ENCODE measurements at regions not wholly inside any gene's neighbourhood (a gene's known extent, or its start where the extent isn't known, plus 50 kb on each side); places are given as distances from the start of the nearest gene placed in this dataset.

DNA sequence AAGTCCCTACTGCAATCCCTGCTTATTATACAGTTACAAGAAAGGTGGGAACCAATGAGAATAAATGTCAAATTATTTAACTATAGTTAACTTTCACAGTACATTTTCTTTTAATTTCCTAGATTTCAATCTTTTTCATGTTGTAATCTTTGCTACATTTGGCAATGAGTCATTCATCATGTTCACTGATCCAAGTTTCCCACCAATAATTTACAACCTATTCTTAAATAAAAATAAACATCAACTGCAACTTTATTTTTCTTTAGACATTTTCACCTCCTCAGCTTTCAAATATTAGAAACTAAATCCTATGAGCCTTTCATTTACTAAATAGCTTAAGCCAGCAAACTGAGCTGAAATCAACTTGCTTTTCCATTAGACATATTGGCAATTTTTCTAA is 541.3 kb upstream of the BTBD3 start:
- no peak for DNase-seq

DNA sequence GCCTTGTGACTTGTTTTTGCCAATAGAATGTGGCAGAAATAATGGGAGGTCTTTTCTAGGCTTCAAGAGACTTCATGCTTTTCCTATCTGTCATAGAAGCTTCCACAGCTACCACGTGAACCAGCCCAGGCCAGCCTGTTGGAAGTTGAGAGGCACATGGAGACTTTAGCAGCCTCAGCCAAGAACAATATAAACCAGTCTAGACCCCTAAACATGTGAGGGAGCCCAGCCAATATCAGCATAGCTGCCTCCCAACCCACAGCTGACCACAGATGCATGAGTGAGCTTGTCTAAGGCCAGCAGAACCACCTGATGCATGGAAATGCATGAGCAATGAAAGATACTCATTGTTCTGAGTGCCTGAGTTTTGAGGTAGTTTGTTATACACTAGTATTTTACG is 540.7 kb upstream of the BTBD3 start:
- no peak for DNase-seq

DNA sequence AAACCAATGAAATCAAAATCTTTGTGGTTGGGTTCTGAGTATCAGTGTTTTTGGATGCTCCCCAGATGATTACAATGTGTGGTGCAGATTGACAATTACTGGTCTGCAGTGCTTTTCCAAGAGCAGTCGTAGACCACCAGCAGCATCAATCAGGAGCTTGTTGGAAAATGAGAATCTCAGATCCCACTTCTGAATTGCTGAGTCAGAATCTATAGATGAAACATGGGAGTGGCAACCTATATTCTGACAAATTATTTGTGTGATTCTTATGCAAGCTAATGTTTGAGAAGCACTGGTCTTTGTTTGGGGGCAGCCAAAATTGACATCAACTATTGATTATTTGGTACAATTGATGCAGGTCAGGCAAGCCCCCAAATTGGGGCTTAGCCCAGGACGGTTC is 539.9 kb upstream of the BTBD3 start:
- DNase-seq = no peak

DNA sequence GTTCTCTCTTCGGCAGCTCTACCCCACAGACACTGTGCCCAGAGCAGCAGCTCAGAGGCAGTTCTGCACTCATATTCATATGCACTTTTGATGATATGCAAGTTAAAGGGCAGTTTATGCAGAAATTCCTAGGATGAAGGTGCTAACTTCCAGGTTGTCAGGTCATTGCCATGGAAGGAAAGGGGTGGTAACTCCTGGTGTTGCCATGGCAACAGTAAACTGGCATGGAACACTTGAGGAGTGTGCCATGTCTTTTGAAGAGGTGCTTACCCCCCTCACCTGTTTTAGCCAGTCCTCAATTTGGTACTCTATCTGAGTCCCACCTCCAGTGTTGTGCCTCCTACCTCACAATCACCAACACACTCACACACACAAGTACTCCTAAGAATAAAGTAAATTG is 539.4 kb upstream of the BTBD3 start:
- no peak for DNase-seq

DNA sequence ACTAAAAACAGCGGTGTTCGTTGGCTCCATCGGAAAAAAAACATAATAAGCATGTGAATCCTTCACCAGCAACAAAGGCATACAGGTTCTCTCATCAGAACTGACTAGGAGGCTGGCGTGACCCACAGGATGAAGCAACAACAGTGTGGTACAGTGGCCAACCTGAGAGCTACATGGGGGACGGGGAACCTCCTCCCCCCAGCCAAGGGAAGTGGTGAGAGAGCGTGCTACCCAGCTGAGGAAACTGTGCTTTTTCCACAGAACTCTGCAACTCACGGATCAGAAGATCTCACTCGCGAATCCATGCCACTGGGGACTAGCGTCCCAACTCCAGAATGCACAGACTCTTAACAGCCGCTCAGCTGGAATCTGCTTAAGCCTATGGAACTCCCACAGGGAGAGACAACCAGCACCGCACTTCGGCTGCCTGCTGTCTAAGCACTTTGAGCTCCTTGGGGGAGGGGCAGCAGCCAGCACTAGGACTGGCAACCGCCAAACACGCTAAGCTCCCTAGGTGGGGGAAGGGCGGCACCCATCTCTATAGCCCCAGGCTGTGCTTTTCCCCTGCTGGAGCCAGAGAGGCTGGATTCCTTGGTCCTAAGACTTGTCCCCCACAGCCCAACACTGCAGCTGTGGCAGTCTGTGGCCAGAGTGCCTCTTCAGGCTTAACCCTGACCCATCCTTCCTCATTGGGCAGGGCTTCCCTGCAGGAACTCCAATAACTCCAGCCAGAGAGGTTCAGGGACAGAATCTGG is 538.3 kb upstream of the BTBD3 start:
- DNase-seq = no peak

DNA sequence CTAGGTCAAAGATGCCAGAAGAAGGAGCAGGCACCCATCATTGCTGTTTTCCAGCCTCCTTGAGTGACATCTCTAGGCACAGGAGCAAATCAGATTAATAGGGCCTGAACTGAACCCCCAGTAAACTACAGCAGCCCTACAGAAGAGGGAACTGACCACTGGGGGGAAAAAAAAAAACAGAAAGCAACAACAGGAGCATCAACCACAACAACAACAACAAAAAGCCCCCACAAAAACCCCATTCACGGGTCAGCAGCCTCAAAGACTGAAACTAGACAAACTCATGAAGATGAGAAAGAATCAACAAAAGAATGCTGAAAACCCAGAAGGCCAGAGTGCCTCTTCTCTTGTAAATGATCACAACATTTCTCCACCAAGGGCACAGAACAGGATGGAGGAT is 537.4 kb upstream of the BTBD3 start:
- no peak for DNase-seq

DNA sequence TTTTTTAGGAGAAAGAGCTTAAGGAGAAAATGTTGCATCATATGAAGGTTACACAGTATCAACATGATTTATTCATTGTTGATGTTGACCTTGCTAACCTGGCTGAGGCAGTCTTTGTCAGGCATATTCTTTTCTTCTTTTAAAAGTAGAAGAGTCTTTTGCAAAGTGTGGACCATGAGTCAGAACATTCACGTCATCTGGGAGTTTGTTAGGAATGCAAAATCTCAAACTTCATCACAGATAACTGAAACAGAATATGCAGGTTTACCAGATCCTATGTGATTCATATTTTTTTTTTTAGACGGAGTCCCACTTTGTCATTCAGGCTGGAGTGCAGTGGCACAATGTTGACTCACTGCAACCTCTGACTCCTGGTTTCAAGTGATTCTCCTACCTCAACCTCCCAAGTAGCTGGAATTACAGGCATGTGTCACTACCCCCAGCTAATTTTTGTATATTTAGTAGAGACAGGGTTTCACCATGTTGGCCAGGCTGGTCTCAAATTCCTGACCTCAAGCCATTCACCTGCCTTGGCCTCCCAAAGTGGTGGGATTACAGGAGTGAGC is 530.4 kb upstream of the BTBD3 start:
- DNase-seq = no peak

DNA sequence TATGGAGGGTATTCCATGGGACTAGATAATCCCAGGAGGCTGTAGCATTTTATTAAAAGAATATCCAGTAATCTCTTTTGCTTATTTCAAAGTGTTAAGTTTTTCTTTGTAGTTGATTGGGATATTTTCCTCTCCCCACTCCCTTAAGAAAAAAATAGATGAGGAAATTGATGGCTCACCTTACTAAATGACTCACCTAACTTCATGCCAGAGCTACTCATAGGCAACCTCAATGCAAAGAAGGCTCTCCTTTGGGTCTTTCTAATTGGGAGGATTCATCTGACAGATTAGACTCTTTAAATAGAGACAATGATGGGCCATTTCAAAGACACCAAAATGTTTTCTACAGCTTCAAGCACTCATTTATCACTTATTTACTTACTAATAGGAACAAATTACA is 528.5 kb upstream of the BTBD3 start:
- DNase-seq = no peak

DNA sequence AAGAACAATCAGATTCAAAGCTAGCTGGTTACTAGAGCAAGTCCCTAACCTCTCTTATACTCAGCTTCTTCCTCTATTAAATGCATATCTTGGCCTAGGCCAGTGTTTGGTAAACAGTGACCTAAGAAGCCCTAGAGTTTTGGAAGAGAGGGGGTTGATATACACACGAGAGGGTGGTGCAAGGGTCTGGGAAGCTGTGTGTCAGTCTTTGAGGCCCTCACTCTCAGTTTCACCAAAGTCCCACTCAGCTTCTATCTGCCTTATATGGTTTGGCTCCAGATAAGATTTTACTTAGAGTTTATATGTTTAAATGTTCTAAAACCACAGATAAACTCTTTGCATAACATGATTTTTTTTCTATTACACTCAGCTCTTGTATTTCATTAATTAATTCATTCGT is 526.1 kb upstream of the BTBD3 start:
- DNase-seq = no peak

DNA sequence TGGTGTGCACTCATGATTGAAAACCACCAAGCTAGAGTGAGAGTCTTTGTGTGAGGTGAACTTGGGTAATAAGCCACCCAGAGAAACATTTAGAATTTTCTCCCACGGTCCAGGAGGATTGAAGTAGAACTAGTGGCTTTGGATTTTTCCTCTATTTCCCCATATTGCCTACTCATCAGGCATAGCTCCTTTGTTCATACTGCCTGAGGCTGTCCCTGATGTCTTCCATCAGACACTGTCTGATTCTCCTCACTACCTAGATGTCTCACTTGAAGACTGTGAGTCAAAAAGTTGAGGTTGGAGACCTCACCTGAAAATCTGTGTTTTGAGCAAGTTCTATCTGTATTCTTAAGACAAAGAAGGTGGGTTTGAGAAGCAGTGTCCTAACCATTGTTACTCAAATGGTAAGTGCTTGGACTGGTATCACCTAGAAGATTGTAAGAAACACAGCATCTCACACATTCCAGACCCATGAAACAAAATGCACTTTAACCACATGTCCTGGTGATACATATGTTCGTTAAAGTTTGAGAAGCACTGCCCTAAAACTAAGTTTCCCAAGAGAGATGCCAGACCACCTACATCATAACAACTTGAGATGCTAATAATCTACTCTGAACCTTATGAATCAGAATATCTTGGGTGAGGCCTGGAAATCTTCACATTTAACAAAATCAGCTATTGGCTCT is 523.4 kb upstream of the BTBD3 start:
- no peak for DNase-seq

DNA sequence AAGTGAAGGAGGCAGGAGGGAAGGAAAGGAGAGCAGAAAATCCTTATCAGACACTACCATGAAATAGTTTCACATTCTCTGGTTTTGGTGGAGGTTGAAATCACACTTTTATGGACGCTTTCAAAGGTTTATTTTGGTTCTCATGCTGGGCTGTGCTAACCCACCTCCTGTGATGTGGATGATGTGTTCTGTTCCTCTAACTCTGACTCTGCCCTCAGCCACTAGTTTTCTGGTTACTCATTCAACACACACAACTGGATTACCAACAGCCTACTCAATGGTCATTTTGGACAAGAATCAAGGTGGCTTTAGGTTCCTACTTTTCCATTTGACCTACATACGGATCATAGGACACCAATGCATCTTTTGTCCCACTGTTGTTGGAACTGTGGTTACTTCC is 522.1 kb upstream of the BTBD3 start:
- no peak for DNase-seq

DNA sequence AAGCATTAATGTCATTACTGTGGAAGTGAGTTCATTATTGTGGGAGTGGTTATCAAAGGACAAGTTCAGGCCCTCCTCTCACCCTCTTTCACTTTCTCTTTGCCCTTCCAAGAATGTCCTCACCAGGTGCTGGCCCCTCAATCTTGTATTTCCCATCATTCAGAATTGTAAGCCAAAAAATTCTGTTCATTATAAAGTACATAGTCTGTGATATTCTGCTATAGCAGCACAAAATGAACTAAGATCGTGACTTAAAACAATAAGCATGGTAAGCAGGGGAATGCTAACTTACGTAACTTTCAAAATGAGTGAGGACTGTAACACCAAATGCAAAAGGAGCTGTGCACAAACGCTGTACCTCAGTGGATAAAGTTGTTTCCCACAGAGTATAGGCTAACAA is 515.7 kb upstream of the BTBD3 start:
- no peak for DNase-seq

DNA sequence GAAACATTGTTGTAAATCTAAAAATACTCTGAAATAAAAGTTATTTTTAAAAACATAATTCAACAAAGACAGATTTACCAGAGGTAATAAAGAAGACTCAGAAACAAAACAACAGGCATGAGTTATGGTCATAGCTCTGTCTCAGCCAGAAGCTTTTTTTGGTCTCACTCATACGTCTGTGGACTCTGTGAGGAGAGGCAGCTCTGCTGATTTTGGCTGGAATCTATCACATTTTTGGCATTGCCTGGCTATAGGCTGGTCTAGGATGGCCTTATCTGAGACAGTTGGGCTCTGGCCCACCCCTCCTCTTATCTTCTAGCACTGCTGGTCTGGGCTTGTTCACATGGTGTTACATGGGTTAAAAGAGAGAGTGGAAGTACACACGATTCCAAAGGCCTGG is 514.0 kb upstream of the BTBD3 start:
- no peak for DNase-seq

DNA sequence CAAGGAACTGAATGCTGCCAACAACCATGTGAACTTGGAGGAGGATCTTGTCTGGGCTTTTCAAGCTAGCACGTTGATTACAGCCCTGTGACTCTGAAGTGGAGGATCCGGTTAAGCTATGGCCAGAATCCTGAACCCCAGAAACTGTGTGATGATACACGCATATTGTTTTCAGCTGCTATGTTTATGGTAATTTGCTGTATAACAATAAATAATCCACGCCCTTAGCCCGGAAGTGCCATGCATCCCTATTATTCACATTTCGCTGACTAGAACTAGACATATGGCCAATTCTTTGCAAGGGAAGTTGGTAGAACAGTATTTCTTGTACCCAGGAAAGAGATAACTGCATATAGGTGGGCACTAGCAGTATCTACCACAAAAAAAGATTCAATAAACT is 510.8 kb upstream of the BTBD3 start:
- no peak for DNase-seq

DNA sequence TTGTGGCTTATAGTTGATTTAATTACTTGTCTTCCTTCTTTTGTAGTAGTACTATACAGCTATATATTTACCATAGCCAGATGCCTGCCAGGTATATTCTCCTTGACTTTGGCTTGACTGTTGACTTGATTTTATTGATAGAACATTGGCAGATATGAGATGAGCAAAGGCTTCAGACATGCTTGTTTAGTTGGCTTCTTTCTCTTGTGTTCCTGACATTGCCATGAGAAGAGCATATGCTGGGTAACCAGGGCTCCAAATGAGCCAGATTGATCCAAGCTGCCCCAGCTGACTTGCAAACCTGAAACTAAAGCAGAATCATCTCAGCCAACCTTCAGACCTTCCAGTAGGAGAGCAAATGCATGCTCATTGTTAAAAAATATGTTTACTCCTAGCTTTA is 508.1 kb upstream of the BTBD3 start:
- DNase-seq = no peak

DNA sequence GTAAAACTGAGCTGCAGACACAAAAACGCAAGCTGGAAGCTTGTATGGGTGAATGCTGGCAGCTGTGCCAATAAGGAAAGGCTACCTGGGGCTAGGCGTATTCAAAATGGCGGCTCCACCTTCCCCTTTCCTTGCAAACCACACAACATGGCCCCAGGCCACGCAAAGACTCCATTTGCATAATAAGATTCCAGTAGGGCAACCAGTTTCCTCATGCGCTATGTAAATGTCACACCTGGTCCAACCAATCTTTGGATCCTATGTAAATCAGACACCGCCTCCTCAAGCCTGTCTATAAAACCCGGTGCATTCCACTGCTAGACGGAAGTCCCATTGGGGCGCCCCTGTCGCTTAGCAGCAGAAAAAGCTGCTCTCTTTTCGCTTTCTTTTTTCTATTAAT is 505.9 kb upstream of the BTBD3 start:
- no peak for DNase-seq

DNA sequence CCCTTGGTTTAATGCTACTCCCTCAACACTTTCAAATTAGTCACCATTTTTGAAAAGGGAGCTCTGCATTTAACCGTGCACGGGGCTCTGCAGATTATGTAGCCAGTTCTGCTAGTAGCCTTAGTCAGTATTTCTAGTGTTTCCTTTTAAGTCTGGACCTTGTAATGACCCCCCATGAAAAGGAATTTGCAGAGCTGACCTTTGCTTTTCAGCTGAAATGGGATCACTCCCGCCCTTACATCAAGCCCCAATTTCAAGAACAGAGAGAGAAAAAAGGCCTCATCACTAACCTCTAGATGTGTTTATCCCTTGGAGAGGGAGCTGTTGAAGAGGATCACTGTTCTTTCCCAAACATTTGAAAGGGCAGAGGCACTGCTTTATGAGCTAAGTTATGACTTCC is 490.7 kb upstream of the BTBD3 start:
- DNase-seq = no peak

DNA sequence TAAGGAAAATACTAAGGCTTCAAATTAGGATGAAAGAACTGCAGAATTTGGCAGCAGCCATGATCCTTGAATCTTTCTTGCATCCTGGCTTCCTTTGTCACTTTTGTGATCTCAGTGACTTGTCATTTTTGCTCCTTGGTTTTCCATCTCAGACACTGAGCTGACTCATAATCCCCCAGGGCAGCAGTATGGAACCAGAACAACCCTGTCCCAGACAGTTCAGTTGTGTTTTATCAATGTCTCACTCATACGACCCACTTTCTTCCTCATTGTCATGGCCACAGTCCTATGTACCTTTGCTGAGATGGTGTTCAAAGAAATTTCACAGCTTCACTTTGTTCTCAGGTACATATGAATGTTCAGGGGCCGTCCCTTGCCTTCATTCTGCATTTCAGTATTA is 488.5 kb upstream of the BTBD3 start:
- no peak for DNase-seq

DNA sequence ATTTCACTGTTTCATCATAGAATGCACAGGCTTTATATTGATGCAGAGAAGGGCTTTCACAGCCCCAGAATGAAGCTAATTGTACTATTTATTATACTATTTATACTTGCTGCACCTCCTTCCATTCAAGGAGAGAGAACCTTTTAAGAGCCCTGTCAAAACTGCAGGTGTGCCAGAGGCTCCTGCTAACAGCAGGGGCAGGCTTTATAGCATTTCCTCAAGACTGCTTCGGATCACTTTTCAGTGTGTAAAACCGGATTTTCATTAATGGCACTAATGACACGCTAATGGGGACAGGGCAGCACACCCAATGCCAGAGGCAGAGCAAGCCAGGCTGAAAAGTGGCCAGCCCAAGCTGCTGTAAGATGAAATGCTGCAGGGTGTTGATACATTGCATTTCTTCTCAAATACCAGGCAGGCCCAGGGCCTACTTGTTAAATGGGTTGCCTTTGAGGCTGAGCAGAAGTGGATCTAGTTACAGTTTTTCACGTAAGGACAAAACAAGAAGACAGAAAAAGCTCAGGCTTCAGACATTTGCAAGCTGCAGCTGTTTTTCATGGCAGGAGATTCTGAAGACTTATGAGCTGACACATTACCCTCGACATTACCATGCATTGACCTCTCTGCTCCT is 487.7 kb upstream of the BTBD3 start:
- DNase-seq = no peak

DNA sequence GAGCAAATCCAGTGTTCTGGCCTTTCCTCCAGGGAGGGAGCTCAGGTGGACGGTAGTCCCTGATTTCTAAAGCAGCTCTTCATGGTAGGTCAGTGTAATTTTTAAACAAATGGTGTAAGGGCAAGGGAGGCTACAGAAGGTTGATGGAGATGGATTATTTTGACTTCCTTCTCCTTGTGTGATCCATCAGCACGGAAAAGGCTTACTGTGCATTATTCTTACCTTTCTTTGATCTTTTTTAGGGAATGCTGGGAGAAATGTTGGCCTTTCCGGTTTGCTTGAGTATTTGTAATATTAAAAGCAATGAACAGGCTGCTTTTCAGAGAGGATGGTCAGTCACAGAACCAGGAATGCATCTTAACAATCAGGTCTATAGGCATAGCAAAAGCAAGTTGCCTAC is 487.0 kb upstream of the BTBD3 start:
- no peak for DNase-seq

DNA sequence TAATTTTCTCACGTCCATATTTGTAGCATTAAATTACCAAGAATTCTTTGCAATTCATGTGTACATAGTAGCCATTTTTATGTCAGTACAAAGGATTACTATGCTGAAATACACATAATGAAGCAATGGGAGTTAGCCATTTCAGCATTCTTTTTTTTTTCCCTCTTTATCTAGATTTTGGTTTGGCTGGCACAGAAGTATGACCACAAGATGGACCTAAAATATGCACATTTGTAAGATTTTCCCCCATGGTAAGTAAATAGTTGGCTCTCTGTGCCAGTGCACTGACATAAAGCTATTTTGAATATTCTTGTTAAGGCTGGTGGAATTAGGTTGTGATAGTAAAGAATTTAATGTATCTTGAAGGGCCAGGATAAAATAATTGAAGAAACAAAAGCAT is 486.1 kb upstream of the BTBD3 start:
- DNase-seq = no peak

DNA sequence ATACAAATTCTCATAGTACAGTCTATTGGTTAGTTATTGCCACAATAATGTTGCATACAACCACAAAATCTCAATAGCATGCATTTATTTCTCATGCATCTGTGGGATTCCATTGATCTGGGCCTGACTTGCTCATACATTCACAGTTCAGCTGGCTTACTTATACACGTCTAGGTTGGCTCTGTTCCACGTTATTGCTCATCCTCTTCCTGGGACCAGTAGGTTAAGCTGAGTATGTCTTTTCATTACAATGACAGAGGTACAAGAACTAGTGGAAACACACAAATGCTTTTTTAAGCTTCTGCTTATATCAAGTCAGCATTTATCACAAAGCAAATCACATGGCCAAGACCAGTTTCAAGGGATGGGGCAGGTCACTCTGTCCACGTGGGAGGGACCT is 485.3 kb upstream of the BTBD3 start:
- no peak for DNase-seq

DNA sequence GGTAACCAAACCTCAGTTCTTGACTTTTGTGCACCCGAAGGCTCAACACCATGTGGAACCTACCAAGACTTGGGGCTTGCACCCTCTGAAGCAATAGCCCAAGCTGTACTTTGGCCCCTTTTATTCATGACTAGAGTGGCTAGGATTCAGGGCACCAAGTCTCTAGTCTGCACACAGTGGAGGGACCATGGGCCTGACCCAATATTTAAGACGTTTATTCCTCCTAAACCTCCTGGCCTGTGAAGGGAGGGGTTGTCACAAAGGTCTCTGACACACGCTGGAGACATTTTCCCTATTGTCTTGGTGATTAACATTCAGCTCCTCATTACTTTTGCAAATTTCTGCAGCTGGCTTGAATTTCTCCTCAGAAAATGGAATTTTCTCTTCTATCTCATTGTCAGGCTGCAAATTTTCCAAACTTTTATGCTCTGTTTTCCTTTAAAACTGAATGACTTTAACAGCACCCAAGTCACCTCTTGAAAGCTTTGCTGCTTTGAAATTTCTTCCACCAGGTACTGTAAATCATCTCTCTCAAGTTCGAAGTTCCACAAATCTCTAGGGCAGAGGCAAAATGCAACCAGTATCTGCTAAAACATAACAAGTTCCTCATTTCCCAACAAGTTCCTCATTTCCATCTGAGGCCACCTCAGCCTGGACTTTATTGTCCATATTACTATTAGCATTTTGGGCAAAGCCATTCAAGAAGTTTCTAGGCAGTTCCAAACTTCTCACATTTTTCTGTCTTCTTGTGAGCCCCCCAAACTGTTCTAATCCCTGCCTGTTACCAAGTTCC is 481.4 kb upstream of the BTBD3 start:
- DNase-seq = no peak
